K562 (cell line): ENCODE measurements at regions not wholly inside any gene's neighbourhood (a gene's known extent, or its start where the extent isn't known, plus 50 kb on each side); places are given as distances from the start of the nearest gene placed in this dataset.

Experiments
- ATAC-seq: fragments of 200-7000 bp; cut with Tn5 transposase; 3 replicates; pipeline ENCODE4 v1.9.1; 2020; ENCODE audit warnings: moderate library complexity
- BruUV-seq: library from RNA; stranded (reverse); fragments of 400-500 nt; replicated peaks from 2 replicates; lab custom pipeline; 2021; lab: Mats Ljungman, UMichigan
- CTCF ChIA-PET: fragments of 300-600 bp; formaldehyde crosslinking; extraction: SDS; loops from one replicate; lab custom pipeline; 2021; ENCODE audit warnings: low intra/inter-chr PET ratio; lab: Yijun Ruan, JAX
- POLR2A ChIA-PET: fragments of 300-600, 350-650 bp; sonication (Branson Sonifier 250); formaldehyde crosslinking; extraction: SDS; loops from one replicate; lab custom pipeline; 2021; ENCODE audit warnings: antibody characterized with exemption, inconsistent platforms; lab: Yijun Ruan, JAX
- DNase-seq, 4 experiments: peaks; one replicate each; pipeline versions ENCODE4 v3.0.0 to v3.0.0-alpha.2; 2011 to 2018; ENCODE audit warnings: low spot score in 3 of 4, mixed read lengths in 3 of 4; ENCODE audit errors: extremely low read depth in 1 of 4
- FAIRE-seq: peaks from 2 replicates; lab custom pipeline; 2011; peaks lifted over from hg19 to GRCh38; lab: Jason Lieb, UNC
- H2AFZ ChIP-seq: 2 replicates; pipeline ENCODE4 v1.6.0; 2011; ENCODE audit warnings: low read depth, low read length, control low read depth, inconsistent platforms
- H3K27ac ChIP-seq: fragments of 200-600 bp; 3 replicates; pipeline ENCODE4 v1.8.0; 2011; ENCODE audit warnings: low read depth, mild to moderate bottlenecking, control low read depth, inconsistent platforms, low read length, moderate library complexity, mixed read lengths; ENCODE audit errors: extremely low read depth
- H3K27me3 ChIP-seq, 2 experiments: fragments of 300-600 bp in 1 of 2; 2 replicates in 1 of 2; 3 replicates in 1 of 2; pipeline versions ENCODE4 v1.6.0 to v1.8.0; 2011; ENCODE audit warnings: inconsistent platforms in 2 of 2, low read length in 2 of 2, mild to moderate bottlenecking in 1 of 2, mixed read lengths in 1 of 2, moderate library complexity in 1 of 2; ENCODE audit not compliant: control insufficient read depth in 2 of 2, insufficient read depth in 2 of 2
- H3K36me3 ChIP-seq: fragments of 300-600 bp; 3 replicates; pipeline ENCODE4 v1.8.0; 2011; ENCODE audit warnings: mild to moderate bottlenecking, low read length, inconsistent platforms; ENCODE audit not compliant: control insufficient read depth, insufficient read depth
- H3K4me1 ChIP-seq, 2 experiments: fragments of 200-600 bp in 1 of 2; replicated peaks in 1 of 2; 2 replicates in 1 of 2; 3 replicates in 1 of 2; pipeline versions ENCODE4 v1.5.1 to v1.8.0; 2011; ENCODE audit warnings: inconsistent platforms in 2 of 2, low read length in 2 of 2, mild to moderate bottlenecking in 1 of 2, mixed read lengths in 1 of 2, moderate library complexity in 1 of 2; ENCODE audit not compliant: control insufficient read depth in 2 of 2, insufficient read depth in 2 of 2
- H3K4me2 ChIP-seq: 2 replicates; pipeline ENCODE4 v1.6.1; 2011; ENCODE audit warnings: low read length, control low read depth, inconsistent platforms, mixed read lengths; ENCODE audit not compliant: insufficient read depth
- H3K4me3 ChIP-seq: fragments of 200-600 bp; sonication (generic), shearing (Covaris generic); 2 replicates; pipeline ENCODE4 v1.5.1; 2016; ENCODE audit warnings: control low read depth, inconsistent platforms
- H3K79me2 ChIP-seq: fragments of 200-600 bp; 3 replicates; pipeline ENCODE4 v1.8.0; 2011; ENCODE audit warnings: low read length, inconsistent platforms; ENCODE audit not compliant: control insufficient read depth, insufficient read depth
- H3K9ac ChIP-seq, 2 experiments: 2 replicates each; pipeline versions ENCODE4 v1.6.0 to v1.6.1; 2011; ENCODE audit warnings: low read depth in 2 of 2, low read length in 2 of 2, control low read depth in 1 of 2, inconsistent platforms in 1 of 2, mild to moderate bottlenecking in 1 of 2, mixed read lengths in 1 of 2; ENCODE audit not compliant: insufficient read depth in 1 of 2
- H3K9me1 ChIP-seq: one replicate; pipeline ENCODE4 v1.6.0; 2011; ENCODE audit warnings: inconsistent platforms, mild to moderate bottlenecking, low read length, moderate library complexity; ENCODE audit not compliant: control insufficient read depth, insufficient read depth
- H3K9me3 ChIP-seq: replicated peaks from 2 replicates; pipeline ENCODE4 v1.5.1; 2011; ENCODE audit warnings: low read depth, low read length, inconsistent platforms; ENCODE audit not compliant: control insufficient read depth, insufficient read depth
- H4K20me1 ChIP-seq: replicated peaks from 2 replicates; pipeline ENCODE4 v1.6.1; 2011; ENCODE audit warnings: low read length, inconsistent platforms, mixed read lengths; ENCODE audit not compliant: control insufficient read depth, insufficient read depth
- C11orf30 ChIP-seq: fragments of 450-650 bp; IDR thresholded peaks from 2 replicates; pipeline ENCODE4 v1.6.1; 2016; ENCODE audit warnings: low read depth, mild to moderate bottlenecking
- EWSR1 ChIP-seq: fragments of 450-650 bp; IDR thresholded peaks from 2 replicates; pipeline ENCODE4 v1.6.1; 2018; ENCODE audit warnings: borderline replicate concordance, mild to moderate bottlenecking, low read depth, moderate library complexity; ENCODE audit not compliant: partially characterized antibody
- HNRNPUL1 ChIP-seq: fragments of 200-400 bp; formaldehyde crosslinking; IDR thresholded peaks from 2 replicates; pipeline ENCODE4 v1.6.1; 2017; ENCODE audit warnings: low read length
- KDM4B ChIP-seq, 2 experiments: fragments of 450-650 bp in 1 of 2; sonication (generic) in 1 of 2; IDR thresholded peaks; 2 replicates each; pipeline ENCODE4 v1.6.1; 2016 to 2017; ENCODE audit warnings: borderline replicate concordance in 2 of 2, antibody characterized with exemption in 1 of 2, low read depth in 1 of 2, mild to moderate bottlenecking in 1 of 2
- SAFB ChIP-seq: fragments of 200-400 bp; formaldehyde crosslinking; IDR thresholded peaks from 2 replicates; pipeline ENCODE4 v1.6.1; 2017; ENCODE audit warnings: low read depth, low read length, borderline replicate concordance
- TFE3 ChIP-seq: fragments of 450-650 bp; formaldehyde crosslinking; IDR thresholded peaks from 2 replicates; pipeline ENCODE4 v1.4.0; 2020; ENCODE audit warnings: mild to moderate bottlenecking, mixed read lengths
- USF1 ChIP-seq: sonication (generic); formaldehyde crosslinking; IDR thresholded peaks from 2 replicates; pipeline ENCODE4 v1.9.0; 2022; ENCODE audit warnings: mild to moderate bottlenecking, missing genetic modification reagents
- ZNF445 ChIP-seq: fragments of 250-450 bp; sonication (Bioruptor Pico); IDR thresholded peaks from 2 replicates; pipeline ENCODE4 v1.4.0; 2020; ENCODE audit warnings: low read depth, mild to moderate bottlenecking, moderate library complexity
- WGBS: fragments of 100-300 bp; shearing (Covaris generic); methylation state at CpG from one replicate; pipeline ENCODE4 v1.1.6; 2016; ENCODE audit warnings: low coverage, mixed read lengths; ENCODE audit not compliant: insufficient coverage; ENCODE audit errors: missing lambda C conversion rate; 5-methylcytosine and 5-hydroxymethylcytosine counted together
- in situ Hi-C: fragments of 300-500 bp; cut with MboI; formaldehyde crosslinking; loops from 4 replicates; pipeline ENCODE4 v1.15.0; 2018; ENCODE audit warnings: inconsistent platforms, mixed read lengths
- intact Hi-C: fragments of 100-400 bp; cut with micrococcal nuclease; formaldehyde crosslinking; loops from 2 replicates; pipeline ENCODE4 v1.14.2; 2022

- ChIA-PET CTCF (no interaction called here), POLR2A (no interaction called here)
- FAIRE-seq (no peak), DNase-seq (no peak), ATAC-seq (no peak)
- WGBS, result 2% methylated on average over 5 of the region's 5 CpGs
- Histone ChIP-seq H4K20me1 (no peaks in the 10 kb centered on the region), H3K9me3 (no peaks in the 10 kb centered on the region), H3K36me3 (no peaks in the 10 kb centered on the region), H3K4me3 (no peak overlapping the region), H3K4me1 (no peaks in the 10 kb centered on the region), H3K27me3 (no peaks in the 10 kb centered on the region), H3K27ac (no peak overlapping the region), H2AFZ (no peak overlapping the region; the same call in 1 of the 2 replicates), H3K79me2 (no peaks in the 10 kb centered on the region), H3K9me1 (no peaks in the 10 kb centered on the region), H3K9ac (no peak overlapping the region), H3K4me2 (no peak overlapping the region)
- no TSS peak for BruUV-seq
- in situ Hi-C loops (no loop called here), intact Hi-C loops (no loop called here)
- TF ChIP-seq ZNF445 (CRISPR knock-in tag) (no peak), KDM4B (IDR thresholded peaks at IDR 0.05; ENCODE audit: borderline replicate concordance in 2 of 2, low read depth in 1 of 2) (no peak), SAFB (no peak), EWSR1 (no peak), C11orf30 (no peak), TFE3 (CRISPR knock-in tag) (no peak), HNRNPUL1 (no peak), USF1 (CRISPR knock-in tag) (no peak)
Observed at GRCh38 chr11:92107331-92107730, 117.3 kb upstream of the FAT3 start.
